ENCODE measurements at regions not wholly inside any gene's neighbourhood (a gene's known extent, or its start where the extent isn't known, plus 50 kb on each side); places are given as distances from the start of the nearest gene placed in this dataset.

DNA sequence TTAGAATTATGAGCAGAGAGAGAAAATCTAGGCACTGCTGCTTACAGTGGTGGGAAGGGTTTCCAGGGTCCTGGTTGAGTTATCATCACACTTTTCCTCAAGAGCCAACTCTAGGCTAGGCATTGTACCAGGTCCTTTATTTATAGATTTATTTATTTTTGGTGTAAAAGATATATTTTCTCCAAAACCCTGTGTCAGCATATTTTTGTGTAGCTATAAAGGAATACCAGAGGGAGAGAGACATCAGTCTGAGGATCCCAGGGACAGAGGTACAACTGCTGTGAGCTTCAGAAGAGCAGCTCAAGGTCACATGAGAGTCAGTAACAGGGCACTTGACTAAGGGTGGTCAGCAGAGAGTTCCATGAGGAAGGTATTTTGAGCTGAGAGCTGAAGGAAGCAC lies 159.7 kb downstream of the SLC35B3 start:
- FAIRE-seq = no peak

DNA sequence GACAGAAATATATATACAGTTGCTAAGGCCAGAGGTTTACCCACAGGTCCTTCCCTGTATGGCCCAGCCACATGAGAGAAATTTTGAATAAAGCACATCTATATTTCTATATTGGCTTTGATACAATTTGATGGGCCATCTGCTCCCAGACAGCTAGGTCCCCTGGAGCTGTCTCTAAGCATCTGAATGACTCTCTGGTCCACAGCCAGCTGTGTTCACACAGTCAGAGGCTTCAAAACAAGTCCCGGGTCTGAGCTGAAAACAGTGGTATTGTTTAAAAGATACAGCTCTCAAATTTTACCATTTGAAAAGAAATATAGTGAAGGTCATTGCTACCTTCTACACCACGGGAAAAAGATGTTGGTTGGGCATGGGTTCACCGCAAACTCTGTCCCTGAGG lies 161.1 kb downstream of the SLC35B3 start:
- FAIRE-seq = no peak

DNA sequence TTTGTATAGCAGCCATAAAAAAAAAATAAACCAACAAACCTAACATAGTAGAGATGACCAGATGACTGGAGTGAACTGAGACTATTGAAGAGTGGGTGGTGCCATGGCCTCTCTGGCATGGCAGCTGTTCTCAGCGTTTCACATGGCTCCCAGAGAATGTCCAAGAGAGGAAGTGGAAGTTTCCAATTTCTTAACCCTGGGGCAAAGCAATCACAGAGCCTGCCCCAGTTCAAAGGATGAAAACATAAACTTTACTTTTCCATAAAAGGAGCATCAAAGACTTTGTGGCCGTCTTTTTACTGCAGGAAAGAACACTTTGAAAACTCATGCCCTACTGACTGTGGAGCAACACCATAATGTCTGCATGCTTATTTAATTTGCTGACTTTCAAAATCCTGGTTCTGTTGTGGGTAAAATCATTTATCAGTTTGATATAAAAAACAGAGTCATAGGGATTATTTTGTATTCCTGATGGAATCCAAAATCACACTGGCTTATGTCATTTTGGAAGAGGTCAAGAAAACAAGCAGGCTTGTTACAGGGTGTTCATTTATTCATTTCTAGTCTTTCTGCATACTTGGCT lies 165.4 kb downstream of the SLC35B3 start:
- FAIRE-seq = no peak

DNA sequence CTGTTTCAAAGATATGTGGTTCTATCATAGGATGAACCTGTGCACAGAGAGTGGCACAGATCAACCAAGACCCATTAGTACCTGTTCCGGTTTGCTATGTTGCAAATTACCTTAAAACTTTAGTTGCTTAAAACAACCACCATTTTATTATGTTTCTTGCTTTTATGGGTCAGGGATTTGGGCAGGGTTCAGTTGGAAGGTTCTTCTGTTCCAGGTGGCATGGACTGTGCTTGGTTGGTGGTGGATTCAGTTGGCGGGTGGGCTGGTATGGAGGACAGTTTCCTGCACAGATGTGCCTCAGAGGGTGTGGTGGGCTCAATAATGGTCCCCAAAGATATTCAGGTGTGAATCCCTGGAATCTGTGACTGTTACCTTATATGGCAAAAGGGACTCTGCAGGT lies 166.3 kb downstream of the SLC35B3 start:
- FAIRE-seq = no peak

DNA sequence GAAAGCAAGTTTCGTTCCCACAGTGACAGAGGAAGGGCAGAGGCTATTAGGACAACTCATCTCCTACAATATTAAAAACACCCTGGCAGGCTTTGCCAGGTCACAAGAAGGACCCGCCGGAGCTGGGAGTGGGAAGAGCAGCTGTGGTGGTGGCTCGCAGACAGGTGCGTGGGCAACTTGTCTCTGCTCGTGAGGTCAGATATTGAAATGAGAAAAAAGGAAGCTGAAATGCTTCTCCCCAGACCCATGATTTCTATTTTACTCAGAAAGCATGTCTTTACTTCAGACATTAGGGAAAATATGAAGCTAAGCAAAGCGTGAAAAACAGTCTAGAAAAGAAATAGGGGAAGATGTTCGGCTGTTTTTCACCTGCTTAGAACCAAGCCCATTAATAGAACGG lies 166.3 kb upstream of the EEF1E1 start:
- no peak for FAIRE-seq

DNA sequence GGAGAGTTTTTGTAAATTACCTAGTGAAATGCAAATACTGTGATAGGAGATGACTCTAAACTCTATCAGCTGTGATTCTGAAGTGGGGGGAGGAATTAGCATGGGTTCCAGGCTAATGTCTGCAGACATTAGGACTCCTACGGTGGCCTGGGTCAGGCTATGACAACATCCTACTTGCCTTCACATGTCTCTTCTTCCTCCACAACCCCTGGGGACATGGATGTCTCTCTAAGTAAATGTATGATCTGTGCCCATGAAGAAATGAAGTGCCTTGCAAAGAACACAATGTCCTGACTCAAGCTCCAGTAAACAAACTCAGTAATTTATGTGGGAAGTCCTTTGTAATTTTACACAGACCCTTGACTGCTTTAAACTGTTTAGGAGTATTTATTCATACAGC lies 165.8 kb upstream of the EEF1E1 start:
- no peak for FAIRE-seq

DNA sequence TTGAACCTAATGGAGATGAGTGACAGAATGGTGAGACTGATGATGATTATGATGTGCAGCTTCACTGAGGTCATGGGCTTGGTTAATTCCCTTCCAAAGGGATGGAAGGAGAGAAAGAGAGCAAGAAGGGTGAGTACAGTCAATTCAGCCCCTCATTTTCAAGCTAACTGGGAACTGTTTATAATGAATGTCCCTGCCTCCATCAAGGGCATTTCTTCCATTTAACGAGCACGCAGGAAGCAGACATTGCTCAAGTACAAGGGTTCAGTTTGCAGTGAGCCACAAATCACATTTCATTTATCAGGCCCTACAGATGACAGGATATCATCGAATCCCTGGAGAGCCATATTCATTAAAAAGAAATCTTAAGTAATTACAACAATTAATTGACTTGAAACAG lies 158.3 kb upstream of the EEF1E1 start:
- FAIRE-seq = no peak

DNA sequence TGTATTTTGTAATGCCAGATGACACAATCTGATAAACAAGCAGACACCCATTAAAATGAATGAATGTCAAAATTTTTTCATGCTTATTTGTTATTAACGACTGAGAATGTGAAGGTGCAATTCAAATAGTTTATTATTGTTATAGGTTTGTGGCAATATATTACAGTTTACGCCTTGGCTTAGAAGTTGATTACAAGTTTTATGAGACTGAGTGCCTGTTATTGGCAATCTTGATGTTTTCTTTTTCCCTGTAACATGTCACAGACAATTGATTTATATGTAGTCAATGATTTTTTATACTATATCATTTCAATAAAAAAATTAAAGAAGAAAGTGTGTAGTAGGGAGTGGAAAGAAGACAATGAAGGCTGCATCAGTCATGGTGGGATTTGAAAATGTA lies 144.1 kb upstream of the EEF1E1 start:
- FAIRE-seq = no peak

DNA sequence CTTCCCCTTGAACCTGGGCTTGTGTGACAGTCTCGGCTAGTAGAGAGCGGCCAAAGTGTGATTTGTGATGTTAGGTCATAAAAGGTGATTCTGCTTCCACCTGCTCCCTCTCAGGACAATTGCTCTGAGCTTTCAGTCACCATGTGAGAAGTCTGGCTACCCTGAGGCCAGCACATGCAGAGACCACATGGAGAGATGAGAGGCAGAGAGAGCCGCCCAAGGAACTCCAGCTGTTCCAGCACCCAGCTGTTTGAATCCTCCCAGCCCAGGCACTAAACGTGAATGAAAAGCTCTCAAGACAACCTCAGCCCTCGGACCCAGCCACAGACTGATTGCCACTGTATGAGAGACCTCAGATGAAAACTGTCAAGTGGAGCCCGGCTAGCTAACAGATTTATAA lies 143.4 kb upstream of the EEF1E1 start:
- FAIRE-seq = no peak

DNA sequence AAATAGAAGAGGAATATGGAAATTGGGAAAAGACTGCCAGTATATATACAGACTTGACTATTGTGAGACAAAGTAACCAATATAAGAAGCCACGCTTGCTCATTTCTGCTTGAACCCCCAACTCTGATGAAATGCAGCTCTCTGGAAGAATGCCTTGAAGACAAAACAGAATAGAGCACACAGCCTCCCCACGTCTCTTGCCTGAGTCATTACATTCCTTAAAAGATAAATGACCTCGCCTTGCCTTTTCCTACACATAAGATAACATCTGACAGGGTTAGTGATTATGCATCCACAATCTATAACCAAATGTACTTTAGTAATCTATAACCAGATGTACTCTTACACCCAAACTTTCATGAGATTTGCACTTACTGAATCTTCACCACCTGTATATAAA lies 141.1 kb upstream of the EEF1E1 start:
- no peak for FAIRE-seq

DNA sequence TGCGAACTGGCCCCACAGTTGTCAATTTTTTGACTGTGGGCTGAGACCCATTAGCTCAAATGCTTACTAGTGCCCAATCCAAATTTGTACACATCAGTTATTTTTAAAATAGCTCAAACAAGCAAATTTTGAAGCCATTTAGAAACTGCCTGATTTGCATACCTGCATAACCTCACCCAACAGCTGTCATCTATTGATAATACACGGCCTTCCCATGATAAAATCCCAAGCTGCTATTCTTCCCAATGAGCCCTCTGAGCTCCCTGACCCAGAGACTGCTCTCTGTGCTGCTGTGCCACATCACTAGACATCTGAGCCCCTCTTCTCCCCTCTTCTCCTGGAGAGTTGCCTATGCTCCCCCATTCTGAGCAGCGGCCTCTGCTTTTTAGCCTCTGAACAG lies 140.5 kb upstream of the EEF1E1 start:
- FAIRE-seq = no peak

DNA sequence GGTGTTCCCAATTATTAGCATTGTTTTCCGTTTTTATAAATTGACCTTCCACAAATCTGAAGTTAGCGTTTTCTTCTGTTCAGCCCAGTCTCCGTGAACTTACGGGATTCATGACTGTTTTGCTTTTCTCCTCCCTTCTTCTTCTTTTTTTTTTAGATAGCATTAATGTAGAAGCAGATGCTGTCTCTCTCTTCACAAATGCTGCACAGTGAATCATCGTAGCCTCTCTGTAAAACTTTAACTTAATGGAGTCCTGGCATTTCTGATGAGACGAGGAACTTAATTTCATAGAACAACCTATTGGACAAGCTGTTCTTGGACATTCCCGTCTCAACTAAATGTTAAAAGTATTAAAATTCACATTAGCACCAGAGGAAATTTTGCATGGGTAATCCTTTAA lies 138.0 kb upstream of the EEF1E1 start:
- FAIRE-seq = peak; percentile 11

DNA sequence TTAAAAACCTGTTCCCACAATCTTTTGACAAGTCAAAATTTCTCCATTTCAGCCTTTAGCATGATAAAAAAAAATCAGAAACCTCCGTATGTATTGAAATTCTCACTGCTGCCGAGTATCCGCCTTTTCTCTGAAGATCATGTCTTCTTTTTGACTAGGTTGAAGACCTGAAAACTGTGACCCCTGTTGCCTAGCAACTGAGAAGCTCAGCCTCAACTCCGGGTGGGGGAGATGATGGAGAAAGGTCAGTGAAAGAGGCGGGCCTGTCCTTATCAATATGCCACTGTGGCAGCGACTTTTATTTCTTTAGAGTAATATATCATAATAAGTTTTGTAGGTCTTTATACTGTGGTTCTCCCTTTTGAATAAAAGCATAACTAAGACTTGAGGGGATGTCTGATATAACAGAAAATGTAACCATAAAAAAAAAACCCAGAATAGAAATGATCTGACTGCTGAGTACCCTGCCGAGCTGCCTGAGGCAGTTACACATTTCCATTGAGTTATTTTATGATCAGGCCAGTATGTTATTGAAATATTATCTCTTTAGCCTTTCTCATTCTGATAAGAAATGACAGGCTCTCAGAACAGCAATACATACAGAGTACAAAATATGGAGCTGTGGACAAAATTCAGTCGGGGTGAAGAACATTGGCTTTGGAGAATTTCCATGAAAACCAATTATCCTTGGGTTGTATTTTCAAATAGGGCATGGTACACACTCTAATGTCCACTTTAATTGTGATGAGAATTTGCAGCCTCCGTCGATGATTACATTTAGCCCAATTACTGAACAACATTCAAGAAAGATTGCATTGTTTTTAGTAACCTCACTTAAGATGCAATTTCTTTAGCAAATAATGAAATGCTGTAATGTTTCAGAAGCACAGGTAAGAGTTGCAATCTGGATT lies 136.7 kb upstream of the EEF1E1 start:
- peak; percentile 3 for FAIRE-seq

DNA sequence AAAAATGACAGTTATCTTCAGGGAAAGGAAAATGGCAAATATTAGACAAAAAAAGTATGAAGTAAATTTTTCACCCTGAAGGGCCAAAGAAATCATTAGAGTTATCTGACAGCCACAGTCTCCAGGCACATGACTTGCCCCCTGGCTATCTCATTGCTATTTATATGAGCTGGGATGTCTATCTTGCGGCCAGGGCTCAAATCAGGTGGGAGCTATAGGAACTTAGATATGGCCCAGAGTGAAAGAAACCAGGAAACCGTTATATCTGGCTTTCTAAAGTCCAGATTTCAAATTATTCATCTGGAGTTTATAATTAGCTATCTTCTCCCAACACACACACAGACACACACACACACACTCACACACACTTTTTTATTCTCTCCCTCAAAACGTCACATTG lies 135.3 kb upstream of the EEF1E1 start:
- FAIRE-seq = no peak

DNA sequence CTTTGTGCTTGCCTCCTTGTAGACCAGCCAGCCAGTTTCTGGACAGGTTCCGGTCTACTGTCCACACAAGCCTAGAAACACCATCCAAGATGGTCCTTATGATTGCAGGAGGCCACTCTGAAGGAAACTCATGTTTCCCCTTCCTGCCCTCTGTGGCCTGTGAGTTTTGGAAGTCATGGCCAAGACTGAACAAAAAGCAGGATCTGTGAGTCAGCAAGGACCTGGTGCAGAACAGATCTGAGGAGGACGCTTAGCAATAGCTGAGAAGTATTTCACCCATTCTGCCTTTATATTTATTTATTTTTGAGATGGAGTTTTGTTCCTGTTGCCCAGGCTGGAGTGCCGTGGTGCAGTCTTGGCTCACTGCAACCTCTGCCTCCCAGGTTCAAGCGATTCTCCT lies 134.6 kb upstream of the EEF1E1 start:
- no peak for FAIRE-seq

DNA sequence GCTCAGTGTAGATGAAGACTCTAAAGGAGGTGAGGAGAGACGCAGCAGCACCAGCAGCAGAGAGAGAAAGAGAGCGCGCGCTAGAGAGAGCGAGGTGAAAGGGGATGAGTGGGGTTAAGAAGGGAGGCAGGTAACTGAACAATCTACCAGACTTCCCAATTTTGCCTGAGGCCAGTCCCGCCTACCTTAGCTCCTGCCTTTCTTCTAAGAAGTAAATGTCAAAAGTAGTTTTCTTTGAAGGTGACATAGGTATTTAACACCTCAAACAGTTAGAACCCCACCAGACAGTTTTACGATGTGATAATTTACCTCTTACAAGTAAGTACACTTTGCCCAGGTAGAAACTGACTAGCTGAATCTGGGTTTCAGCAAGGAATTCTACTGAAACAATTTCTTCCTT lies 132.0 kb upstream of the EEF1E1 start:
- FAIRE-seq = peak; percentile 31

DNA sequence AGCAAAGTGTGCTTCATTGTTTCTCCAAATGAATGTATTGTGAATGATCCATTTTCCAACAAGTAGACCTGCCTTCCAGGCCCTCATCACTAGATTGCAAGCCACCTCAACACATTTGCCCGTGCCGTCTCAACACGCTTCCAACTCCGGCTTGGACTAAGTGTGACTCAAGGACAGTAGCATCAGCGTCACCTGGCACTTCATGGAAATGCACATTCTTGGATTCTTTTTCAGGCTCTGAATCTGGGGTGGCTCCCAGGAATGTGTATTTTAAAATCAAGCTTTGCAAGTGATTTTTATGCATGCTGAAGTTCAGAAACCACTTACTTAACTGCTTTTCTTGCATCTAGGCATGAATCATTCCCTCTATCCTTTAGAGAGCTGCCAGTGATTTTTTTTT lies 129.6 kb upstream of the EEF1E1 start:
- FAIRE-seq = no peak

DNA sequence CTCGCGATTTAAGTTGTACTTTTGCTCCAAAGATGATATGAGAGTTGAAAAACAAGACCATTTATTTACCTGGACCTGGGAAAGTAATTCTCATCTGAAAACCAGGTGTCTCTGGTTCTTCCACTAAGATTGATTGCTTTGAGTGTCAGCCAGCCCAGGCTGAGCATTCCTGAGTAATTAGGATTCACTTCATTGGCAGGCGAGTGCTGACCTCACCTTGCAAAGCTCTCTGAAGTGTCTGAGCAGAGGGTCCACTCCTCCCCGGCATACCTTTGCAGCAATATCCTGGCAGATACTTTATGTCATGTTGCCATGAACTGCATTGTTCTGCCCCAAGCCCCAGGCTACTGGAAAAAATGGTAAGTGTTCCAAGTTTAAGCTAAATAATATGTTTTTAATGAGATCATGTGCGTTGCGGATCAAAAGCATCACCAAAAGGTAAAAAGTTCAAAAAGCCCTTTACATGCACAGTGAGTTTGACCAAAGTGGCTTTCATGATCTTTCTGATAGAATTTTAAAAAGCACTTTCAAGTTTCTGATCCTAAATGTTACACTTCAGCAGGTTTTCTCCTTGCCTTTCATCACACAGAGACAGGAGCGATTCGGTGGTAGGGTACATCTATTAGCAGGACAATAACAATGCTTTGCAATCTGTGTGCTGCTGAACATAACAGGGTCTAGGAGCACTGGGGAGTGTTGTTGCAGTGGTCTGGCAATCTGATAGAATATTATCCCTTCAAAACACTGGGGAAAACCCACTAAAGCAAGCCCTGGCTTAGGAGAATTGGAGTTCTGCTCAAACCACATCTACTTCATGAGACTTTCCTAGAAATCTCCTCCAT lies 127.8 kb upstream of the EEF1E1 start:
- peak; percentile 59 for FAIRE-seq

DNA sequence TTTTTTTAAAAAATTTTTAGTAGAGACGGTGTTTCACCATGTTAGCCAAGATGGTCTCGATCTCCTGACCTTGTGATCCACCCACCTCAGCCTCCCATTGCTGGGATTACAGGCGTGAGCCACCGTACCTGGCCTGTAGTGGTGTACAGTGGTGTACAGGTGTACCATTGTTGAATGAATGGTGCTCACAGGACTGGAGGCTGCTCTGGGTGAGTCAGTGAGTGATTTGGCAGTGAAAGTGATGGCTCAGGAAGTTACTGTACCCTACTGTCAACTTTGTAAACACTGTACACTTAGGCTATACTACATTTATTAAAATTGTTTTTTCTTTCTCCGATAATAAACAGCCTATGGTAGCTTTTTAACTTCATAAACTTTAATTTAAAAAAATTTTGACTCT lies 122.8 kb upstream of the EEF1E1 start:
- no peak for FAIRE-seq

DNA sequence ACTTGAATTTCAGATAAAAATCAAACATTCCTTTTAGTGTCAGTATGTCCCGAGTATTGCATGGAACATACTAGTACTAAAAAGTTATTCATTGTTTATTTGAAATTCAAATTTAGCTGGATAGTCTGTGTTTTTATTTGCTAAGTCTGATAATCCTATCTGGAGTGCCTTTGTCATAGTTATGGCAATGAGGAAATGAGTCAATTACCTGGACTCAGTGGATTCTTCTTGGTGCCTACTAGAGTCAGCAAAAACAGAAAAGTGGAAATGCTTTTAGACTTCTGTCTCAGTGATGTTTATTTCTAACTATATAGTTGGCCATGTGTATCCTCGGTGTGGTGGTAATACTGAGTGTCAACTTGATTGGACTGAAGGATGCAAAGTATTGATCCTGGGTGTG lies 121.3 kb upstream of the EEF1E1 start:
- no peak for FAIRE-seq

DNA sequence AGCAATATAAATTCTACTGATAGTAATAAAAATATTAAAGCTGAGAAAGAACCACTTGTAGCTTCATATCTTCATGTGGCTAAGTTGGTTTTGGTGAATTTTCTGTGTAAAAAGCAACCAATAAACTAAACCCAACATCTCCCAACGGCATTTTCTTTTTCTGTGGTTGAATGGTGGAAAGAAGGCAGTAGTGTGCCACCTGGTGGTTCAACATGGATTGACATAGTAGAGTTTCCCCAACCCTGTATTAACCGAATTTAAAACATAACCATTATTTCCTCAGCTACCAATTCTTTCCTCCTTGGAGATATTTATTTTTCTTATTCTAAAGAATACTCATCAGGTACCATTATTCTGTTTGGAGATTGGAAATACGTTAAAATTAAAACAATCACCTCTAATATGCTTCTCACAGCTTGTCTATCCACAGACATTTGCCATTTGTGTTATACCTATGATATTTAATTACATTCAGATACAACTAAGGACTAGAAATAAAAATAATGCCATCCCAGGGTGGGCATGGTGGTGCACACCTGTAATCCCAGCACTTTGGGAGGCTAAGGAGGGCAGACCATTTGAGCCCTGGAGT lies 117.1 kb upstream of the EEF1E1 start:
- FAIRE-seq = peak; percentile 98

DNA sequence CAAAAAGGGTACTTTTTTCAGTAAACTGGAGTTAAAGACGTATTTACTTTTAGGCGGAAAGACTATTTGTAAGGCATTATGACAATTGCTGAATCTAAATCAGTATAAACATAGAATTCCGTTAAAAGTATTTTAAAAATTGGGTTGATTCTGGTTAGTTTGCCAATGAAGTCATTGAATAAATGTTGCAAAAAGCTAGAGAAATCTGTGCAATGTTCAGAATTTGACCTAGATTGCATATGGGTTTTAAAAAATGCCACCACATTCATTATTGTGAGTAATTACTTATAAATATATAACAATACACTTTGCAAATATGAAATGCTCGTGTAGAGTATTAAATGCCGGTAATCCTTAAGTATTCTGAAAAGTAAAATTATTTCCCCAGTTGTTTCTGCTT lies 116.5 kb upstream of the EEF1E1 start:
- FAIRE-seq = no peak

DNA sequence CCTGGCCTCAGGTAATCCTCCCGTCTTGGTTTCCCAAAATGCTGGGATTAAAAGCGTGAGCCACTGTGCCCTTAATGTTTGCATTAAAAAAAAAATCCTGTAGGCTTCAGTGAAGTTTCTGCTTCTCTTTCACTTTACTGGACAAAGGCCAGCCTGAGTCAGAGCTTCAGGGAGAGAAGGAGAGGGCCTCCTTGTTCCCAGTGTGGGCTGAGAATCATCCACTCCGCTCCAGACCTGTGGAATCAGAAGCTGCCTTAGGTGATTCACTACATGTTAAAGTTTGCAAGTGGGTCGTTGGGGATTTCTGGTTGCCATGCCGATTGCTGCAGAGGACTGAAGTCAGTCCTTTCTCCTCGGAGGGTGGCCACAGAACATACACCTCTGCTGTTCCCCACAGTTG lies 113.3 kb upstream of the EEF1E1 start:
- no peak for FAIRE-seq

All from G401.6 (cell line).